ENCODE measurements at regions not wholly inside any gene's neighbourhood (a gene's known extent, or its start where the extent isn't known, plus 50 kb on each side); places are given as distances from the start of the nearest gene placed in this dataset.
A peak's percentile ranks its signal among the peaks of the same experiment; 100 is the strongest.
"Not testable (repeated sequence)": the region's sequence is repeated elsewhere in the genome, so short reads cannot be mapped to it uniquely, and the experiment has no call there.

- DNase-seq (ENCODE audit: low read depth in 2 of 2): no peak
Measured at GRCh38 chr4:67038228-67038566, 507.1 kb downstream of the CENPC start.

- no peak for DNase-seq (ENCODE audit: low read depth in 2 of 2)
Measured at GRCh38 chr4:67037504-67038227, 507.6 kb downstream of the CENPC start.

GRCh38 chr4:67036791-67037190 is 508.5 kb downstream of the CENPC start:
- no peak for DNase-seq (ENCODE audit: low read depth in 2 of 2)

- no peak for DNase-seq (ENCODE audit: low read depth in 2 of 2)
Measured at GRCh38 chr4:67035986-67036385, 509.3 kb downstream of the CENPC start.

- peak; percentile 8 to 14 for DNase-seq (ENCODE audit: low read depth in 2 of 2)
Measured at GRCh38 chr4:67035501-67035900, 509.8 kb downstream of the CENPC start.

GRCh38 chr4:67030636-67031035 is 514.7 kb downstream of the CENPC start:
- DNase-seq (ENCODE audit: low read depth in 2 of 2): no peak

GRCh38 chr4:67020438-67020797 is 524.9 kb downstream of the CENPC start:
- no peak for DNase-seq (ENCODE audit: low read depth in 2 of 2)

- no peak for DNase-seq (ENCODE audit: low read depth in 2 of 2)
Measured at GRCh38 chr4:67019686-67020437, 525.4 kb downstream of the CENPC start.

GRCh38 chr4:67014592-67014991 is 530.7 kb downstream of the CENPC start:
- DNase-seq (ENCODE audit: low read depth in 2 of 2): no peak

- no peak for DNase-seq (ENCODE audit: low read depth in 2 of 2)
Measured at GRCh38 chr4:67006791-67007190, 538.5 kb downstream of the CENPC start.

GRCh38 chr4:66991521-66991920 is 553.8 kb downstream of the CENPC start:
- DNase-seq (ENCODE audit: low read depth in 2 of 2): no peak

- DNase-seq (ENCODE audit: low read depth in 2 of 2): no peak
Measured at GRCh38 chr4:66974665-66975064, 570.6 kb downstream of the CENPC start.

- DNase-seq (ENCODE audit: low read depth in 2 of 2): no peak
Measured at GRCh38 chr4:66972087-66972486, 573.2 kb downstream of the CENPC start.

GRCh38 chr4:66964467-66964866 is 580.8 kb downstream of the CENPC start:
- DNase-seq (ENCODE audit: low read depth in 2 of 2): no peak

- no peak for DNase-seq (ENCODE audit: low read depth in 2 of 2)
Measured at GRCh38 chr4:66963084-66963483, 582.2 kb downstream of the CENPC start.

- DNase-seq (ENCODE audit: low read depth in 2 of 2): no peak
Measured at GRCh38 chr4:66959207-66959606, 586.1 kb downstream of the CENPC start.

GRCh38 chr4:66956852-66957251 is 588.5 kb downstream of the CENPC start:
- no peak for DNase-seq (ENCODE audit: low read depth in 2 of 2)

- DNase-seq (ENCODE audit: low read depth in 2 of 2): no peak
Measured at GRCh38 chr4:66956426-66956825, 588.9 kb downstream of the CENPC start.

GRCh38 chr4:66955784-66956183 is 589.5 kb downstream of the CENPC start:
- DNase-seq (ENCODE audit: low read depth in 2 of 2): no peak

GRCh38 chr4:66949419-66949818 is 595.9 kb downstream of the CENPC start:
- no peak for DNase-seq (ENCODE audit: low read depth in 2 of 2)

- DNase-seq (ENCODE audit: low read depth in 2 of 2): no peak
Measured at GRCh38 chr4:66946761-66947160, 598.5 kb downstream of the CENPC start.

GRCh38 chr4:66943112-66943511 is 602.2 kb downstream of the CENPC start:
- DNase-seq (ENCODE audit: low read depth in 2 of 2): no peak

- not testable (repeated sequence) for DNase-seq (ENCODE audit: low read depth in 2 of 2)
Measured at GRCh38 chr4:66931981-66932380, 613.3 kb downstream of the CENPC start.

GRCh38 chr4:66930206-66930605 is 615.1 kb downstream of the CENPC start:
- DNase-seq (ENCODE audit: low read depth in 2 of 2): no peak
